ENCODE measurements at regions not wholly inside any gene's neighbourhood (a gene's known extent, or its start where the extent isn't known, plus 50 kb on each side); places are given as distances from the start of the nearest gene placed in this dataset.

GRCh38 chr3:124140746-124141145 is 148.8 kb upstream of the ROPN1 start:
- DNase-seq (ENCODE audit: low spot score in 2 of 2) = no peak
- Histone ChIP-seq H3K4me1 (no peaks in the 10 kb centered on the region), H3K4me3 (no peak overlapping the region), H3K9me3 (no peaks in the 10 kb centered on the region), H3K27ac (no peak overlapping the region), H3K36me3 (no peaks in the 10 kb centered on the region), H3K27me3 (no peaks in the 10 kb centered on the region)
- no peak for TF ChIP-seq EP300 (IDR thresholded peaks at IDR 0.05)
- no peak for TF ChIP-seq CTCF (IDR thresholded peaks at IDR 0.05)
- no peak for TF ChIP-seq POLR2A (IDR thresholded peaks at IDR 0.05)
- 83 to 84% methylated on average over 4 of the region's 4 CpGs for WGBS, 2 donors

GRCh38 chr3:124142389-124142970 is 150.6 kb upstream of the ROPN1 start:
- Histone ChIP-seq H3K36me3 (no peaks in the 10 kb centered on the region), H3K4me3 (no peak overlapping the region), H3K27me3 (no peaks in the 10 kb centered on the region), H3K4me1 (no peaks in the 10 kb centered on the region), H3K27ac (no peak overlapping the region), H3K9me3 (no peaks in the 10 kb centered on the region)
- TF ChIP-seq POLR2A (IDR thresholded peaks at IDR 0.05) = no peak
- no peak for TF ChIP-seq CTCF (IDR thresholded peaks at IDR 0.05)
- no peak for TF ChIP-seq EP300 (IDR thresholded peaks at IDR 0.05)
- no peak for DNase-seq (ENCODE audit: low spot score in 2 of 2)
- WGBS, 2 donors = 27 to 34% methylated on average over 5 of the region's 5 CpGs

- TF ChIP-seq CTCF (IDR thresholded peaks at IDR 0.05) (no peak), POLR2A (IDR thresholded peaks at IDR 0.05) (no peak), EP300 (IDR thresholded peaks at IDR 0.05) (no peak)
- H3K4me3 ChIP-seq = no peak overlapping the region
- H3K27ac ChIP-seq = no peak overlapping the region
- no peaks in the 10 kb centered on the region for H3K4me1 ChIP-seq
- no peak for DNase-seq (ENCODE audit: low spot score in 2 of 2)
- 71 to 88% methylated on average over 1 of the region's 1 CpG for WGBS, 2 donors
- no peaks in the 10 kb centered on the region for H3K36me3 ChIP-seq
- H3K27me3 ChIP-seq = no peaks in the 10 kb centered on the region
- no peaks in the 10 kb centered on the region for H3K9me3 ChIP-seq
These were observed 151.1 kb upstream of the ROPN1 start for GRCh38 chr3:124143047-124143446.

GRCh38 chr3:124144035-124144814 is 152.3 kb upstream of the ROPN1 start:
- Histone ChIP-seq H3K27ac (no peak overlapping the region), H3K4me3 (no peak overlapping the region), H3K27me3 (no peaks in the 10 kb centered on the region), H3K4me1 (no peaks in the 10 kb centered on the region), H3K9me3 (no peaks in the 10 kb centered on the region), H3K36me3 (no peaks in the 10 kb centered on the region)
- 74 to 82% methylated on average over 6 of the region's 6 CpGs for WGBS, 2 donors
- TF ChIP-seq EP300 (IDR thresholded peaks at IDR 0.05) (no peak), CTCF (IDR thresholded peaks at IDR 0.05) (no peak), POLR2A (IDR thresholded peaks at IDR 0.05) (no peak)
- DNase-seq (ENCODE audit: low spot score in 2 of 2) = no peak

- Histone ChIP-seq H3K4me3 (no peak overlapping the region), H3K9me3 (no peaks in the 10 kb centered on the region), H3K4me1 (no peaks in the 10 kb centered on the region), H3K36me3 (no peaks in the 10 kb centered on the region), H3K27ac (no peak overlapping the region), H3K27me3 (no peaks in the 10 kb centered on the region)
- no peak for DNase-seq (ENCODE audit: low spot score in 2 of 2)
- TF ChIP-seq EP300 (IDR thresholded peaks at IDR 0.05) = no peak
- TF ChIP-seq CTCF (IDR thresholded peaks at IDR 0.05) = no peak
- no peak for TF ChIP-seq POLR2A (IDR thresholded peaks at IDR 0.05)
These were observed 155.5 kb upstream of the ROPN1 start for GRCh38 chr3:124147429-124147828.
